Upper lobe of left lung (tissue), 4 donors: ENCODE measurements at regions not wholly inside any gene's neighbourhood (a gene's known extent, or its start where the extent isn't known, plus 50 kb on each side); places are given as distances from the start of the nearest gene placed in this dataset.

Experiments
- POLR2A ChIP-seq, 4 donors: fragments of 450-650 bp; IDR thresholded peaks; one replicate each; pipeline ENCODE4 v1.5.1; 2016 to 2017; ENCODE audit warnings: antibody characterized with exemption in 4 of 4, mild to moderate bottlenecking in 2 of 4
- POLR2AphosphoS5 ChIP-seq, 2 donors: sonication (generic); formaldehyde crosslinking; IDR thresholded peaks; one replicate each; pipeline ENCODE4 v1.5.1; 2017; ENCODE audit warnings: antibody characterized with exemption in 2 of 2
- TF ChIP-seq, protein P1 (sequence below), 6 experiments: fragments of 450-650 bp in 4 of 6; fragments of 200-600 bp in 2 of 6; sonication (generic) in 2 of 6; IDR thresholded peaks; one replicate each; pipeline ENCODE4 v1.5.1; 2016 to 2019; ENCODE audit warnings: antibody characterized with exemption in 6 of 6

GRCh38 chr20:10853731-10854130 lies 179.9 kb upstream of the JAG1 start:
- TF ChIP-seq, protein P1, sequence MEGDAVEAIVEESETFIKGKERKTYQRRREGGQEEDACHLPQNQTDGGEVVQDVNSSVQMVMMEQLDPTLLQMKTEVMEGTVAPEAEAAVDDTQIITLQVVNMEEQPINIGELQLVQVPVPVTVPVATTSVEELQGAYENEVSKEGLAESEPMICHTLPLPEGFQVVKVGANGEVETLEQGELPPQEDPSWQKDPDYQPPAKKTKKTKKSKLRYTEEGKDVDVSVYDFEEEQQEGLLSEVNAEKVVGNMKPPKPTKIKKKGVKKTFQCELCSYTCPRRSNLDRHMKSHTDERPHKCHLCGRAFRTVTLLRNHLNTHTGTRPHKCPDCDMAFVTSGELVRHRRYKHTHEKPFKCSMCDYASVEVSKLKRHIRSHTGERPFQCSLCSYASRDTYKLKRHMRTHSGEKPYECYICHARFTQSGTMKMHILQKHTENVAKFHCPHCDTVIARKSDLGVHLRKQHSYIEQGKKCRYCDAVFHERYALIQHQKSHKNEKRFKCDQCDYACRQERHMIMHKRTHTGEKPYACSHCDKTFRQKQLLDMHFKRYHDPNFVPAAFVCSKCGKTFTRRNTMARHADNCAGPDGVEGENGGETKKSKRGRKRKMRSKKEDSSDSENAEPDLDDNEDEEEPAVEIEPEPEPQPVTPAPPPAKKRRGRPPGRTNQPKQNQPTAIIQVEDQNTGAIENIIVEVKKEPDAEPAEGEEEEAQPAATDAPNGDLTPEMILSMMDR (IDR thresholded peaks at IDR 0.05), result no peak
- TF ChIP-seq POLR2A (IDR thresholded peaks at IDR 0.05) (no peak), POLR2AphosphoS5 (IDR thresholded peaks at IDR 0.05) (no peak)
